ENCODE measurements at regions not wholly inside any gene's neighbourhood (a gene's known extent, or its start where the extent isn't known, plus 50 kb on each side); places are given as distances from the start of the nearest gene placed in this dataset.

GRCh38 chr2:144753416-144753815 lies 233.5 kb upstream of the ZEB2 start:
- TF ChIP-seq CTCF (IDR thresholded peaks at IDR 0.05) (no peak), EZH2 (IDR thresholded peaks at IDR 0.05; ENCODE audit: borderline replicate concordance, insufficient read depth, low read depth, low read length, poor library complexity, severe bottlenecking) (no peak)
